CD4-positive, alpha-beta memory T cell (primary cell): ENCODE measurements at regions not wholly inside any gene's neighbourhood (a gene's known extent, or its start where the extent isn't known, plus 50 kb on each side); places are given as distances from the start of the nearest gene placed in this dataset.
A peak's percentile ranks its signal among the peaks of the same experiment; 100 is the strongest.

ENCODE experiments used
- CTCF ChIA-PET: fragments of 350-600 bp; sonication (Branson Sonifier 250); formaldehyde crosslinking; loops from one replicate; lab custom pipeline; 2021; ENCODE audit warnings: inconsistent platforms; ENCODE audit not compliant: partially characterized antibody; lab: Charles Lee
- POLR2A ChIA-PET: fragments of 350-600 bp; sonication (Branson Sonifier 250); formaldehyde crosslinking; loops from one replicate; lab custom pipeline; 2021; ENCODE audit not compliant: partially characterized antibody; lab: Charles Lee
- DNase-seq, 5 donors: peaks; one replicate each; pipeline versions ENCODE4 v3.0.0 to v3.0.0-alpha.2; 2020 to 2022; ENCODE audit warnings: mixed read lengths in 1 of 5
- H3K27ac ChIP-seq: one replicate; pipeline ENCODE4 v1.7.0; 2013; ENCODE audit warnings: low read depth, low read length
- H3K27me3 ChIP-seq: 2 replicates; pipeline ENCODE4 v1.7.0; 2013; ENCODE audit warnings: mild to moderate bottlenecking, low read length, moderate library complexity; ENCODE audit not compliant: insufficient read depth
- H3K36me3 ChIP-seq: 2 replicates; pipeline ENCODE4 v1.7.0; 2013; ENCODE audit warnings: mild to moderate bottlenecking, low read length, moderate library complexity; ENCODE audit not compliant: insufficient read depth
- H3K4me1 ChIP-seq: 2 replicates; pipeline ENCODE4 v1.7.0; 2013; ENCODE audit warnings: mild to moderate bottlenecking, low read length, moderate library complexity; ENCODE audit not compliant: insufficient read depth
- H3K4me3 ChIP-seq, 2 donors: one replicate each; pipeline ENCODE4 v1.7.0; 2013; ENCODE audit warnings: low read length in 2 of 2, mild to moderate bottlenecking in 1 of 2
- H3K9me3 ChIP-seq, 2 donors: one replicate each; pipeline ENCODE4 v1.7.0; 2013; ENCODE audit warnings: low read length in 2 of 2, control low read depth in 1 of 2; ENCODE audit not compliant: control insufficient read depth in 1 of 2
- H3K27ac Mint-ChIP-seq, 7 donors: one replicate each; pipeline ENCODE4 v1.8.0; 2020 to 2021; ENCODE audit warnings: mixed read lengths in 7 of 7, mild to moderate bottlenecking in 6 of 7, inconsistent platforms in 3 of 7, moderate library complexity in 3 of 7
- H3K27me3 Mint-ChIP-seq, 2 donors: one replicate each; pipeline ENCODE4 v1.8.0; 2020 to 2021; ENCODE audit warnings: mixed read lengths in 2 of 2
- H3K36me3 Mint-ChIP-seq, 2 donors: one replicate each; pipeline ENCODE4 v1.8.0; 2020 to 2021; ENCODE audit warnings: mixed read lengths in 2 of 2, inconsistent platforms in 1 of 2, mild to moderate bottlenecking in 1 of 2
- H3K4me1 Mint-ChIP-seq, 4 donors: one replicate each; pipeline ENCODE4 v1.8.0; 2020 to 2021; ENCODE audit warnings: mixed read lengths in 4 of 4, mild to moderate bottlenecking in 1 of 4
- H3K4me3 Mint-ChIP-seq, 8 donors: one replicate each; pipeline ENCODE4 v1.8.0; 2020 to 2021; ENCODE audit warnings: mixed read lengths in 8 of 8, mild to moderate bottlenecking in 7 of 8, moderate library complexity in 6 of 8, inconsistent platforms in 3 of 8
- H3K9me3 Mint-ChIP-seq, 8 donors: one replicate each; pipeline ENCODE4 v1.8.0; 2020 to 2021; ENCODE audit warnings: mixed read lengths in 8 of 8, mild to moderate bottlenecking in 5 of 8, inconsistent platforms in 3 of 8, moderate library complexity in 1 of 8
- intact Hi-C: fragments of 100-400 bp; cut with micrococcal nuclease; formaldehyde crosslinking; loops from one replicate; pipeline ENCODE4 v1.15.1; 2023

- H3K4me1 ChIP-seq: no peaks in the 10 kb centered on the region
- no peak overlapping the region for H3K27ac ChIP-seq
- Mint-ChIP-seq H3K27ac (no peak overlapping the region), H3K27me3 (peaks cover 0 to 2% of the 10 kb centered on the region in 2 donors), H3K36me3 (no peaks in the 10 kb centered on the region), H3K4me3 (no peak overlapping the region), H3K4me1 (no peaks in the 10 kb centered on the region), H3K9me3 (no peaks in the 10 kb centered on the region)
- no peaks in the 10 kb centered on the region for H3K27me3 ChIP-seq
- no peak overlapping the region for H3K4me3 ChIP-seq
- CTCF ChIA-PET: no interaction called here
- no peak for DNase-seq
- H3K9me3 ChIP-seq: no peaks in the 10 kb centered on the region
- POLR2A ChIA-PET: no interaction called here
- intact Hi-C loops: no loop called here
- no peaks in the 10 kb centered on the region for H3K36me3 ChIP-seq
Measured at GRCh38 chr2:8031370-8031769, 650.5 kb upstream of the ID2 start.

DNA sequence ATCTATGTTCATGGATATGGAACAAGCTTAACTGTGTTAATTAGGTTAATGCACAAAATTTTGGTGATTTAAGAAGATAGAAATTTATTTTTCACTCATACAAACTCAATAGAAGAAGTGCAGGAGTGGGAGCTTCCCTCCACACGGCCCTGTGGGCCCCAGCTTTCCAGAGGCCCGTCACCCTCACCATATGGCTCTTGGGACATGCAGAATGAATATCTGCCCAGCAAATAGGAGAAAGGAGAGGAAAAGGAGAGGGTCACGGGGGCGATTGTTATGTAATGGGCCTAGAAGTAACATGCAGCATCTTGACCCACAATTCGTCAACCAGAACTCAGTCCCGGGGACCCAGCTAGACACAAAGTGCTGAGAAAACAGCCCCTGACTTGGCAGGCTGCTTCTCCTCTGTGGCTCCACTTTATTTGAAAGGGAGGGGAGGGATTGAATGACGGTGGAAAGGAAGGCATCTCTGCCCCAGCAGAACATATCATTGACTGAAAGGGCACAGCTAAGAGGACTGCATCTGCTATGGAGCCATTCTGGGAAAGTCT is 648.2 kb upstream of the ID2 start:
- H3K4me1 Mint-ChIP-seq: no peaks in the 10 kb centered on the region
- POLR2A ChIA-PET: no interaction called here

GRCh38 chr2:8036366-8036765 is 645.5 kb upstream of the ID2 start:
- Mint-ChIP-seq H3K36me3 (no peaks in the 10 kb centered on the region), H3K27me3 (peaks cover 0 to 2% of the 10 kb centered on the region in 2 donors), H3K27ac (no peak overlapping the region), H3K9me3 (no peaks in the 10 kb centered on the region), H3K4me3 (no peak overlapping the region), H3K4me1 (no peaks in the 10 kb centered on the region)
- Histone ChIP-seq H3K27ac (no peak overlapping the region), H3K36me3 (no peaks in the 10 kb centered on the region), H3K27me3 (no peaks in the 10 kb centered on the region), H3K4me1 (no peaks in the 10 kb centered on the region), H3K9me3 (no peaks in the 10 kb centered on the region), H3K4me3 (no peak overlapping the region)
- CTCF ChIA-PET: no interaction called here
- no peak for DNase-seq
- POLR2A ChIA-PET: no interaction called here
- intact Hi-C loops: no loop called here

More for the DNA sequence above, 648.2 kb upstream of the ID2 start:
- no peaks in the 10 kb centered on the region for H3K36me3 Mint-ChIP-seq
- Histone ChIP-seq H3K27me3 (no peaks in the 10 kb centered on the region), H3K36me3 (no peaks in the 10 kb centered on the region), H3K27ac (no peak overlapping the region), H3K4me3 (no peak overlapping the region), H3K9me3 (no peaks in the 10 kb centered on the region), H3K4me1 (no peaks in the 10 kb centered on the region)
- CTCF ChIA-PET: interaction anchor here (2.3 kb wide), 1 partner anchor 10 kb away, joined by 6 read pairs; no protein-coding TSS in a partner anchor
- intact Hi-C loops: no loop called here
- H3K9me3 Mint-ChIP-seq: no peaks in the 10 kb centered on the region
- H3K27ac Mint-ChIP-seq: peak overlapping the region in 1 of 7 donors; percentile 17
- DNase-seq: no peak
- peaks cover 0 to 2% of the 10 kb centered on the region in 2 donors for H3K27me3 Mint-ChIP-seq
- H3K4me3 Mint-ChIP-seq: no peak overlapping the region

- H3K4me1 Mint-ChIP-seq: no peaks in the 10 kb centered on the region
- peaks cover 0 to 5% (median under 1%) of the 10 kb centered on the region in 8 donors for H3K9me3 Mint-ChIP-seq
- Histone ChIP-seq H3K4me1 (no peaks in the 10 kb centered on the region), H3K27ac (no peak overlapping the region), H3K4me3 (no peak overlapping the region), H3K9me3 (no peaks in the 10 kb centered on the region), H3K27me3 (no peaks in the 10 kb centered on the region), H3K36me3 (no peaks in the 10 kb centered on the region)
- no peaks in the 10 kb centered on the region for H3K36me3 Mint-ChIP-seq
- intact Hi-C loops: no loop called here
- H3K27ac Mint-ChIP-seq: no peak overlapping the region
- no peak for DNase-seq
- POLR2A ChIA-PET: no interaction called here
- CTCF ChIA-PET: no interaction called here
- no peak overlapping the region for H3K4me3 Mint-ChIP-seq
- no peaks in the 10 kb centered on the region for H3K27me3 Mint-ChIP-seq
Measured at GRCh38 chr2:8039732-8040131, 642.1 kb upstream of the ID2 start.

GRCh38 chr2:8043295-8043694 is 638.6 kb upstream of the ID2 start:
- H3K4me3 ChIP-seq: no peak overlapping the region
- POLR2A ChIA-PET: no interaction called here
- H3K4me3 Mint-ChIP-seq: no peak overlapping the region
- peaks cover 0 to 5% (median 2%) of the 10 kb centered on the region in 8 donors for H3K9me3 Mint-ChIP-seq
- H3K4me1 Mint-ChIP-seq: no peaks in the 10 kb centered on the region
- no peaks in the 10 kb centered on the region for H3K27me3 ChIP-seq
- H3K27ac Mint-ChIP-seq: no peak overlapping the region
- H3K36me3 Mint-ChIP-seq: no peaks in the 10 kb centered on the region
- H3K27ac ChIP-seq: no peak overlapping the region
- no peaks in the 10 kb centered on the region for H3K36me3 ChIP-seq
- no peaks in the 10 kb centered on the region for H3K4me1 ChIP-seq
- H3K27me3 Mint-ChIP-seq: no peaks in the 10 kb centered on the region
- CTCF ChIA-PET: no interaction called here
- no peak for DNase-seq
- no peaks in the 10 kb centered on the region for H3K9me3 ChIP-seq
- intact Hi-C loops: no loop called here

DNA sequence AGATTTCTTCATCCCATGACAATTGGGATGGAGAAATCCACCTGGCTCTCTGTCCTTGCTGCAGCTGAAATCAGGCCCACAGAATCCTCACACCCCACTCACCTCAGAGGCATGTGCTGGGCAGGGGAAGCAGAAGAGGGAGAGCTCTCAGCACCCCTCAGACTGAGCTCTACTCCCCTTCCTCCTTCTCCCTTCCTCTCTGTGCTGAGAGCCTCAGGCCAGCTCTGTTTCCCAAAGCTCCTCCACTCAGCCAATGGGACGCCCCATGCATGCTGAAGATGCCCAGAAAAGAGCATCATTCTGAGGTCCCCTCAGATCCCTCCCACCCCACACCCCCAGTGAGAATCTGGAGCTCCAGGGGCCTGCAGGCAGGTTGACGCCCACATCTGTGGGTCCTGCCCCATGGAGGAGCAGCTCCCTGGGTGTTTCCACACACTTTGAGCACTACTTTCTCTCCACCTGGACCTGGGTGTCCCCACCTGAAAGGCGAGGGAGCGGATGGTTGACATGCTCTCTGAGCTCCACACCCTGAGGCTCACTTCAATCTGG is 637.7 kb upstream of the ID2 start:
- no peaks in the 10 kb centered on the region for H3K9me3 ChIP-seq
- Mint-ChIP-seq H3K9me3 (peaks cover 0 to 5% (median 2%) of the 10 kb centered on the region in 8 donors), H3K4me1 (no peaks in the 10 kb centered on the region), H3K27ac (no peak overlapping the region), H3K36me3 (no peaks in the 10 kb centered on the region), H3K4me3 (no peak overlapping the region), H3K27me3 (no peaks in the 10 kb centered on the region)
- ChIA-PET CTCF (no interaction called here), POLR2A (no interaction called here)
- no peak overlapping the region for H3K4me3 ChIP-seq
- intact Hi-C loops: no loop called here
- no peaks in the 10 kb centered on the region for H3K36me3 ChIP-seq
- no peaks in the 10 kb centered on the region for H3K4me1 ChIP-seq
- no peak overlapping the region for H3K27ac ChIP-seq
- DNase-seq: no peak
- no peaks in the 10 kb centered on the region for H3K27me3 ChIP-seq

DNA sequence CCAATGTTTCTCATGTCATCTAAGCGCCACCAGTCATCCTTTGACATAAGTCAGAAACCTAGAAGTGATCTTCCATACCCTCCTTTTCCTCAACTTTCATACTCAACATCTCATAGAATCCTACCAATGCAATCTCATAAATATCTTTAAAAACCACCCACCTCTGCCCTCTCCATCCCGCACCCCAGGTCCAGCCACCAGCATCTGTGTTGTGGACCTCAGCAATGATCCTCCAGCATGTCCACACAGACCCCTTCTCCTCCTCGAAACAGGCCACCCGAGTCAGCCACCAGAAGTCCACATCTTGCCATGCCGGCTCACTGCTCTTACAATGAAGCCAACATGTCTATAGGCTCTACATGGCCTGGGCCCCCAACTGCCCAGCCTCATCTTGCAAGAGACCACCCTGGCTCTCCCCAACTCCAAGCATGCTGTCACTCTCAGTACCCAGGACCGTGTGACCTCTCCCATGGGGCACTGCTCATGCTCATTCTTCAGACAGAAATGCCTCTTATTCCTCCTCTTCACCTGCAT is 636.7 kb upstream of the ID2 start:
- H3K4me1 ChIP-seq: no peaks in the 10 kb centered on the region
- Mint-ChIP-seq H3K27ac (no peak overlapping the region), H3K4me3 (no peak overlapping the region), H3K36me3 (no peaks in the 10 kb centered on the region), H3K9me3 (peaks cover 0 to 5% (median 2%) of the 10 kb centered on the region in 8 donors), H3K4me1 (peaks cover 0 to 1% (median 0%) of the 10 kb centered on the region in 4 donors), H3K27me3 (no peaks in the 10 kb centered on the region)
- no peak for DNase-seq
- H3K4me3 ChIP-seq: no peak overlapping the region
- intact Hi-C loops: no loop called here
- POLR2A ChIA-PET: no interaction called here
- no peaks in the 10 kb centered on the region for H3K27me3 ChIP-seq
- no peak overlapping the region for H3K27ac ChIP-seq
- H3K36me3 ChIP-seq: no peaks in the 10 kb centered on the region
- no peaks in the 10 kb centered on the region for H3K9me3 ChIP-seq
- CTCF ChIA-PET: no interaction called here
